GM12874 (cell line): ENCODE measurements at regions not wholly inside any gene's neighbourhood (a gene's known extent, or its start where the extent isn't known, plus 50 kb on each side); places are given as distances from the start of the nearest gene placed in this dataset.

Experiments
- TF ChIP-seq, protein P1 (sequence below): IDR thresholded peaks from 2 replicates; pipeline ENCODE4 v1.5.1; 2011; ENCODE audit warnings: low read depth, mild to moderate bottlenecking, control low read depth, low read length, moderate library complexity; ENCODE audit not compliant: insufficient read depth

DNA sequence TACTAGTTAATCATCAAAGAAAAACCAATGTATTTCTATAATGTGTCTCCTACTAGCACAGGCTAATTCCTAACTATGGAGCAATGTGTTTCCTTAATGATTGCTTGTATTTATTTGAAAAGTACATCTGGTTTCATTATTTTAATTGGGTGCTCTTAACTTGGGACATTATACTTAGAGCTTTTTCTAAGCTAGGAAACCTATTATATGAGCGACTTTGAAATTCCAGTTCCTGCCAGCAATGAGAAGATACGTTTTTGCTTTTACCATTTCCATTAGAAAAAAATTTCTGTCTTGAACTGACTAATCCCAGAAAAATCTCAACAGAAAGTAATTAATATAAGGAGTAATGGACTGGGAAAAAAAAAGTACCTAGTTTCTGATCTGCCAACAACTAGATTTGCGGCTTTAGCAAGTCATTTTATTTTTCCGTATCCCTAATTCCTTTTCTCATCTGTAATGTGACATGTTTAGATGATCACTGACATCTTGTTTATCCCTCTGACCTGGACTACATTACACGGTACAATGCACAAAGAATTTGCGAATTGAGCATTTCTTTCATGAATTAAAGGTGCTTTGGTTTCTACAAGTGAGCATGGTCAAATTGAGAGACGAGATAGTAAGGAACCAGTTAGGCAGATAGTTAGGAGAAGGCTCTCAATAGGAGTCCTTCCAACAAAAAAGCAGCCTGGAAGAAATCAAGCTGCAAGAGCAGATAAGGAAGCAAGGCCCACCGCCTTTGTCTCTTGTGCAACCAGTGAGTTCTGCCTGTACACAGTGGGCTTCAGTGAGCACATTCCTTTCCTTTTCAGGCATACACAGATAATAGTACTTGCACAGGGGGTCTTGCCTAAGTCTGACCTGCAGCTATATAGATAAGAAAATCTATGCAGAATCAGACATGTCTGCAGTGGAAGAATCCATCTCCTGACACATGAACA lies 1765.0 kb upstream of the FLRT2 start:
- TF ChIP-seq, protein P1, sequence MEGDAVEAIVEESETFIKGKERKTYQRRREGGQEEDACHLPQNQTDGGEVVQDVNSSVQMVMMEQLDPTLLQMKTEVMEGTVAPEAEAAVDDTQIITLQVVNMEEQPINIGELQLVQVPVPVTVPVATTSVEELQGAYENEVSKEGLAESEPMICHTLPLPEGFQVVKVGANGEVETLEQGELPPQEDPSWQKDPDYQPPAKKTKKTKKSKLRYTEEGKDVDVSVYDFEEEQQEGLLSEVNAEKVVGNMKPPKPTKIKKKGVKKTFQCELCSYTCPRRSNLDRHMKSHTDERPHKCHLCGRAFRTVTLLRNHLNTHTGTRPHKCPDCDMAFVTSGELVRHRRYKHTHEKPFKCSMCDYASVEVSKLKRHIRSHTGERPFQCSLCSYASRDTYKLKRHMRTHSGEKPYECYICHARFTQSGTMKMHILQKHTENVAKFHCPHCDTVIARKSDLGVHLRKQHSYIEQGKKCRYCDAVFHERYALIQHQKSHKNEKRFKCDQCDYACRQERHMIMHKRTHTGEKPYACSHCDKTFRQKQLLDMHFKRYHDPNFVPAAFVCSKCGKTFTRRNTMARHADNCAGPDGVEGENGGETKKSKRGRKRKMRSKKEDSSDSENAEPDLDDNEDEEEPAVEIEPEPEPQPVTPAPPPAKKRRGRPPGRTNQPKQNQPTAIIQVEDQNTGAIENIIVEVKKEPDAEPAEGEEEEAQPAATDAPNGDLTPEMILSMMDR = no peak

DNA sequence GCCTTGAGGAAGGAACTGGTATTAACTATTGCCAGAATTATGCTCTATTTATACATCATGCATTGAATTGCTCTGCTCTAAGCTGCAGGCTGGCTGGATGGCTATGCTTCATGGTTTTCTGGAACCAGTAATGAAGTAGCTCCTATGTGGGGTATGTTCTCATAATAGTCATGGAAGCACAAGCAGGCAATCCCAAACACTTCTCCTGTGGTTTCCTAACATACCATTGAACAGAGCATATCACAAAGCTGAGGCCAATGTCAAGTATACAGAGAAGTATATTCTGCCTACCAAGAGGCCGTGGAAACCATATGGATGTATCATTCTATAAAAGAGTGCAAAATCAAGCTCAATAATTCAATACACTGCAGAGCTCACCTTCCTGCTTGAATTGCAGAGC lies 1752.4 kb upstream of the FLRT2 start:
- TF ChIP-seq, protein P1 = no peak

DNA sequence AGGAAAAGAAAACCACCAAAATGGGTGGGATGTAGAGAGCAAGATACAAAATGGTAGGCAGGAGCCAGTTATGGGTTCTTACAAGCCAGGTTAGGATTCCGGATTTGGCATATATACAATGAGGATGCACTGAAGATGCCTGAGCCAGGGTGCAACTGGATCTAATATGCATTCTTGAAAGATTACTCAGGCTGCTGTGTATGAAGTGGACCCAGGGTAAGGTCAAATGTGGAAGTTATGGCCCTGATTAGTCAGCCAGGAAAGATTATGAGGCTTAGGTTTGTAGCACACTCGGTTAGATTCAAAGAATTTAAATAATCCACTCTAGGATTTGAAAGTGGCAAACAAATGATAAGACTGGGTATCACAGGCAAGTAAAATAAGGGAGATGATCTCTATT lies 1750.7 kb upstream of the FLRT2 start:
- TF ChIP-seq, protein P1 = no peak

DNA sequence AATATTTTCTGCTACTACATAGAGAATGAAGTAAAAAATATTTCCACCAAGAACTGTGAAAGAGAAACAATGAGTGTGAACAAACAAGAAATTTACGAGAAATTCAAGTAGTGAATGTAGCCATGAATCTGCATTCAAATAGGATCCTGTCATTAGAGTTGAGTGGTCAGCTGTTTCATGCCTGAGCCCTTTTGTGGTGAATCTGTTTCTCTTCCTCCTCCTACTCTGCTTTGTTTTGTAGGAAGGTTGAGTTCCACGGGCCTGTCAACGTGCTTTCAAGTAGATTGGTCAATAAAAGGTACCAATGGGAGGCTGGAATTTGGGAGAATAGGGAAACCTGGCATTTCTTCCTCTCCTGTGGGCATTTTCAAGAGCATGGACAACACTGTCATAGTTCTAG lies 1749.6 kb upstream of the FLRT2 start:
- TF ChIP-seq, protein P1 = no peak

- TF ChIP-seq, protein P1 = no peak
These were observed 1731.5 kb upstream of the FLRT2 start for GRCh38 chr14:83798421-83798820.

DNA sequence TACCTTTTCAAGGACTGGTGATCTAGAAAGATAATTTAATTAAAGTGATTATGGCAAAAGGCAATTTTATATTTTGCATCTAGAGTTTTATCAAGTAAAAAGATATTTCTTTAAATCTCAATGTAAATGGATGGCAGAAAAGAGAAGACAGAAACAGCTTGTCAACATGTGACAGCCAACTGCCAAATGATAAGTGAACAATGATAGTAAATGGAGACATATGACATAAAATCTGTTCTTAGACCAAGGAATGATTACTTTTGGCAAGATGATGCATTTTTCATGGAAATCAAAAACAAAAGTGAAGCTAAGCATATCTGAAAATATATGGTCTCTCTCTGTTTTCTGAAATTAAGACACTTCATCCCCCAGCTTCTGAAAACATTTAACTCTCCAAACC lies 1730.7 kb upstream of the FLRT2 start:
- TF ChIP-seq, protein P1 = no peak

DNA sequence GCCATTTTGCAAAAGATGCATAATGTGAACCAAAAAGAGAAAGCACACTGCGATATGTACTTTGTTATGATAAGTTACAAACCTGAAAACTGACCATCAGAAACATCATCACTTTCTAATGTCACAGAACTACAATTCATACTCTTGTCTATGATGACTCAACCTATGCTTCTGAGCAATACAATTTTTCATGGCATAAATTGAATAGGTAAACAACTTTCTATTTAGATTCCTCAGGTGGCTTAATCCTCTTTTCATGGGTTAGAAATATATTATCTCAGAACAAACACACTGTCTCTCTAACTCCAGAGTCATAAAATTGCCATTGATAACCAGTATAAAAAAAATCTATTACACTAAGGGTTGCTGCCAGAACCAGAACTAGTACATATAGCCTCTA lies 1715.0 kb upstream of the FLRT2 start:
- TF ChIP-seq, protein P1 = no peak
